K562 (cell line): ENCODE measurements at regions not wholly inside any gene's neighbourhood (a gene's known extent, or its start where the extent isn't known, plus 50 kb on each side); places are given as distances from the start of the nearest gene placed in this dataset.

Source experiments
- ATF3 ChIP-seq, 2 experiments: fragments of 450-650 bp in 1 of 2; sonication (generic) in 1 of 2; formaldehyde crosslinking in 1 of 2; IDR thresholded peaks in 1 of 2; conservative IDR thresholded peaks in 1 of 2; 2 replicates each; pipeline versions ENCODE4 v1.6.1 to v1.8.1; 2016 to 2023; ENCODE audit warnings: mild to moderate bottlenecking in 2 of 2, moderate library complexity in 2 of 2, inconsistent platforms in 1 of 2, missing genetic modification reagents in 1 of 2
- CBFA2T2 ChIP-seq: fragments of 450-650 bp; conservative IDR thresholded peaks from 2 replicates; pipeline ENCODE4 v1.6.1; 2017; ENCODE audit warnings: mild to moderate bottlenecking
- CHAMP1 ChIP-seq: fragments of 450-650 bp; IDR thresholded peaks from 2 replicates; pipeline ENCODE4 v1.6.1; 2016; ENCODE audit warnings: mild to moderate bottlenecking
- E2F3 ChIP-seq: fragments of 250-450 bp; sonication (Bioruptor Pico); IDR thresholded peaks from 2 replicates; pipeline ENCODE4 v1.4.0; 2020; ENCODE audit warnings: mild to moderate bottlenecking
- HDAC2 ChIP-seq: fragments of 450-650 bp; IDR thresholded peaks from 2 replicates; pipeline ENCODE4 v1.6.1; 2016; ENCODE audit warnings: mild to moderate bottlenecking
- LEF1 ChIP-seq: fragments of 450-650 bp; IDR thresholded peaks from 2 replicates; pipeline ENCODE4 v1.6.1; 2016; ENCODE audit warnings: mild to moderate bottlenecking
- MAFK ChIP-seq: IDR thresholded peaks from 2 replicates; pipeline ENCODE4 v1.6.1; 2011; ENCODE audit warnings: low read length, improper control_type of control experiment
- NR1H2 ChIP-seq: sonication (generic); formaldehyde crosslinking; IDR thresholded peaks from 2 replicates; pipeline ENCODE4 v1.4.0; 2020; ENCODE audit warnings: mild to moderate bottlenecking, missing genetic modification reagents
- PBX2 ChIP-seq, 2 experiments: IDR thresholded peaks in 1 of 2; conservative IDR thresholded peaks in 1 of 2; 2 replicates each; pipeline ENCODE4 v1.6.1; 2016; ENCODE audit warnings: low read depth in 2 of 2, mild to moderate bottlenecking in 1 of 2, missing compliant biosample characterization in 1 of 2, missing genetic modification characterization in 1 of 2, moderate library complexity in 1 of 2
- POLR2A ChIP-seq: fragments of 450-650 bp; conservative IDR thresholded peaks from 2 replicates; pipeline ENCODE4 v1.6.1; 2016
- SMARCE1 ChIP-seq: fragments of 450-650 bp; IDR thresholded peaks from 2 replicates; pipeline ENCODE4 v1.7.1; 2016; ENCODE audit warnings: mild to moderate bottlenecking
- SPI1 ChIP-seq: IDR thresholded peaks from 2 replicates; pipeline ENCODE4 v1.6.1; 2011; ENCODE audit warnings: low read depth, low read length, control low read depth, borderline replicate concordance
- TFAP4 ChIP-seq: sonication (generic); formaldehyde crosslinking; IDR thresholded peaks from 2 replicates; pipeline ENCODE4 v1.8.0; 2022; ENCODE audit warnings: missing genetic modification reagents, mild to moderate bottlenecking, moderate library complexity, borderline replicate concordance
- YBX1 ChIP-seq: fragments of 450-650 bp; IDR thresholded peaks from 2 replicates; pipeline ENCODE4 v1.7.1; 2016; ENCODE audit warnings: mild to moderate bottlenecking
- ZNF324 ChIP-seq: fragments of 250-450 bp; sonication (Bioruptor Pico); IDR thresholded peaks from 2 replicates; pipeline ENCODE4 v1.4.0; 2020; ENCODE audit warnings: mild to moderate bottlenecking
- ZNF347 ChIP-seq: fragments of 450-650 bp; formaldehyde crosslinking; IDR thresholded peaks from 2 replicates; pipeline ENCODE4 v1.4.0; 2020; ENCODE audit warnings: low read depth, mild to moderate bottlenecking, moderate library complexity
- ZNF551 ChIP-seq: fragments of 250-450 bp; sonication (Bioruptor Pico); IDR thresholded peaks from 2 replicates; pipeline ENCODE4 v1.5.0; 2021; ENCODE audit warnings: mild to moderate bottlenecking, moderate library complexity
- ZNF592 ChIP-seq: fragments of 450-650 bp; IDR thresholded peaks from 2 replicates; pipeline ENCODE4 v1.6.1; 2017; ENCODE audit warnings: antibody characterized with exemption, mild to moderate bottlenecking

GRCh38 chr2:12493031-12493513 lies 223.7 kb upstream of the TRIB2 start (continued):
- peak; percentile 45; the same call in 1 of the 2 replicates for TF ChIP-seq ZNF592
- no peak for TF ChIP-seq ZNF347 (CRISPR knock-in tag)
- TF ChIP-seq E2F3 (CRISPR knock-in tag), result no peak
- TF ChIP-seq YBX1, result no peak
- TF ChIP-seq CBFA2T2, result peak; percentile 52
- TF ChIP-seq ZNF324 (CRISPR knock-in tag), result no peak
- TF ChIP-seq LEF1, result peak; percentile 38; the same call in 1 of the 2 replicates
- peak; percentile 74; the same call in 1 of the 2 replicates for TF ChIP-seq CHAMP1
- peak; percentile 63 for TF ChIP-seq POLR2A
- TF ChIP-seq PBX2 (CRISPR knock-in tag; IDR thresholded peaks at IDR 0.05; ENCODE audit: low read depth), result no peak
- peak; percentile 50 for TF ChIP-seq PBX2 (tag; conservative IDR thresholded peaks at IDR 0.05; ENCODE audit: low read depth)
- no peak for TF ChIP-seq NR1H2 (CRISPR knock-in tag)
- TF ChIP-seq HDAC2, result peak; percentile 60; the same call in 1 of the 2 replicates
- no peak for TF ChIP-seq MAFK
- TF ChIP-seq ZNF551 (CRISPR knock-in tag), result no peak
- peak; percentile 74; the same call in 1 of the 2 replicates for TF ChIP-seq TFAP4 (CRISPR knock-in tag)
- TF ChIP-seq ATF3 (IDR thresholded peaks at IDR 0.05), result peak; percentile 78
- no peak for TF ChIP-seq ATF3 (CRISPR knock-in tag; conservative IDR thresholded peaks at IDR 0.05)
- 0 out of 2 replicates have a peak, but pooled peaks have one; percentile 58 for TF ChIP-seq SPI1
- peak; percentile 64; the same call in 1 of the 2 replicates for TF ChIP-seq SMARCE1
